ENCODE measurements at regions not wholly inside any gene's neighbourhood (a gene's known extent, or its start where the extent isn't known, plus 50 kb on each side); places are given as distances from the start of the nearest gene placed in this dataset.
A peak's percentile ranks its signal among the peaks of the same experiment; 100 is the strongest.

- in situ Hi-C loops (cut with HindIII; ENCODE audit: low sequenced_read_pairs) = no loop called here
- peak; percentile 13 for DNase-seq (ENCODE audit: low read depth, low spot score)
- H3K4me3 ChIP-seq (ENCODE audit: low read depth, low read length) = no peak overlapping the region
- no peak for TF ChIP-seq CTCF (IDR thresholded peaks at IDR 0.05; ENCODE audit: low read depth, low read length)
Measured at GRCh38 chr6:92756912-92757311, 662.4 kb downstream of the EPHA7 start.

GRCh38 chr6:92753956-92754355, 665.4 kb downstream of the EPHA7 start:
- in situ Hi-C loops (cut with HindIII; ENCODE audit: low sequenced_read_pairs) = no loop called here
- no peak for TF ChIP-seq CTCF (IDR thresholded peaks at IDR 0.05; ENCODE audit: low read depth, low read length)
- DNase-seq (ENCODE audit: low read depth, low spot score) = no peak
- H3K4me3 ChIP-seq (ENCODE audit: low read depth, low read length) = no peak overlapping the region

- DNase-seq (ENCODE audit: low read depth, low spot score) = no peak
- no peak overlapping the region for H3K4me3 ChIP-seq (ENCODE audit: low read depth, low read length)
- in situ Hi-C loops (cut with HindIII; ENCODE audit: low sequenced_read_pairs) = no loop called here
- TF ChIP-seq CTCF (IDR thresholded peaks at IDR 0.05; ENCODE audit: low read depth, low read length) = no peak
Measured at GRCh38 chr6:92752114-92752513, 667.2 kb downstream of the EPHA7 start.

- no peak overlapping the region for H3K4me3 ChIP-seq (ENCODE audit: low read depth, low read length)
- TF ChIP-seq CTCF (IDR thresholded peaks at IDR 0.05; ENCODE audit: low read depth, low read length) = no peak
- in situ Hi-C loops (cut with HindIII; ENCODE audit: low sequenced_read_pairs) = no loop called here
- no peak for DNase-seq (ENCODE audit: low read depth, low spot score)
Measured at GRCh38 chr6:92748131-92748530, 671.2 kb downstream of the EPHA7 start.

GRCh38 chr6:92737983-92738382, 681.4 kb downstream of the EPHA7 start:
- in situ Hi-C loops (cut with HindIII; ENCODE audit: low sequenced_read_pairs) = no loop called here
- no peak overlapping the region for H3K4me3 ChIP-seq (ENCODE audit: low read depth, low read length)
- no peak for DNase-seq (ENCODE audit: low read depth, low spot score)
- no peak for TF ChIP-seq CTCF (IDR thresholded peaks at IDR 0.05; ENCODE audit: low read depth, low read length)

- no peak for TF ChIP-seq CTCF (IDR thresholded peaks at IDR 0.05; ENCODE audit: low read depth, low read length)
- no peak overlapping the region for H3K4me3 ChIP-seq (ENCODE audit: low read depth, low read length)
- in situ Hi-C loops (cut with HindIII; ENCODE audit: low sequenced_read_pairs) = no loop called here
- DNase-seq (ENCODE audit: low read depth, low spot score) = no peak
Measured at GRCh38 chr6:92723390-92723931, 695.9 kb downstream of the EPHA7 start.

- H3K4me3 ChIP-seq (ENCODE audit: low read depth, low read length) = no peak overlapping the region
- no peak for DNase-seq (ENCODE audit: low read depth, low spot score)
- TF ChIP-seq CTCF (IDR thresholded peaks at IDR 0.05; ENCODE audit: low read depth, low read length) = no peak
- in situ Hi-C loops (cut with HindIII; ENCODE audit: low sequenced_read_pairs) = no loop called here
Measured at GRCh38 chr6:92719773-92720172, 699.6 kb downstream of the EPHA7 start.

Data from astrocyte of the spinal cord (primary cell).